NB4 (cell line): ENCODE measurements at regions not wholly inside any gene's neighbourhood (a gene's known extent, or its start where the extent isn't known, plus 50 kb on each side); places are given as distances from the start of the nearest gene placed in this dataset.
"Not testable (repeated sequence)": the region's sequence is repeated elsewhere in the genome, so short reads cannot be mapped to it uniquely, and the experiment has no call there.

ENCODE experiments used
- DNase-seq: peaks from one replicate; pipeline ENCODE4 v3.0.0; 2010; ENCODE audit warnings: low read depth
- H3K4me3 ChIP-seq: one replicate; pipeline ENCODE4 v1.5.1; 2011; ENCODE audit warnings: mild to moderate bottlenecking, low read depth, low read length, moderate library complexity
- CTCF ChIP-seq: IDR thresholded peaks from one replicate; pipeline ENCODE4 v1.5.1; 2012; ENCODE audit warnings: low read depth, low read length
- MAX ChIP-seq: IDR thresholded peaks from 2 replicates; pipeline ENCODE4 v1.6.1; 2011; ENCODE audit warnings: low read depth, low read length
- MYC ChIP-seq: IDR thresholded peaks from 2 replicates; pipeline ENCODE4 v1.6.1; 2011; ENCODE audit warnings: low read depth, low read length
- POLR2A ChIP-seq: IDR thresholded peaks from 2 replicates; pipeline ENCODE4 v1.6.1; 2011; ENCODE audit warnings: mild to moderate bottlenecking; ENCODE audit not compliant: insufficient read length; ENCODE audit errors: extremely low read depth

GRCh38 chr5:53407373-53407772 is 73.1 kb upstream of the FST start:
- no peak for DNase-seq
- no peak for TF ChIP-seq CTCF
- no peak for TF ChIP-seq POLR2A
- no peak for TF ChIP-seq MAX
- no peak for TF ChIP-seq MYC

GRCh38 chr5:53411388-53411787 is 69.0 kb upstream of the FST start:
- no peak overlapping the region for H3K4me3 ChIP-seq
- no peak for DNase-seq
- TF ChIP-seq MAX: no peak
- no peak for TF ChIP-seq MYC
- no peak for TF ChIP-seq POLR2A
- TF ChIP-seq CTCF: no peak

More at GRCh38 chr5:53407373-53407772, 73.1 kb upstream of the FST start:
- H3K4me3 ChIP-seq: no peak overlapping the region

- not testable (repeated sequence) for DNase-seq
Observed at GRCh38 chr5:53412499-53412898, 67.9 kb upstream of the FST start.

GRCh38 chr5:53416144-53416738 is 64.2 kb upstream of the FST start:
- TF ChIP-seq MAX (no peak), POLR2A (no peak), CTCF (no peak), MYC (no peak)

More at GRCh38 chr5:53412499-53412898, 67.9 kb upstream of the FST start:
- not testable (repeated sequence) for H3K4me3 ChIP-seq

GRCh38 chr5:53418409-53418808 is 62.0 kb upstream of the FST start:
- no peak for DNase-seq
- H3K4me3 ChIP-seq: no peak overlapping the region
- no peak for TF ChIP-seq POLR2A
- no peak for TF ChIP-seq MAX
- no peak for TF ChIP-seq MYC
- no peak for TF ChIP-seq CTCF

More at GRCh38 chr5:53416144-53416738, 64.2 kb upstream of the FST start:
- no peak overlapping the region for H3K4me3 ChIP-seq
- no peak for DNase-seq

- H3K4me3 ChIP-seq: no peak overlapping the region
- DNase-seq: no peak
- TF ChIP-seq MYC: no peak
- no peak for TF ChIP-seq CTCF
- TF ChIP-seq MAX: no peak
- no peak for TF ChIP-seq POLR2A
Observed at GRCh38 chr5:53418826-53419658, 61.4 kb upstream of the FST start.
